GM06990 (cell line): ENCODE measurements at regions not wholly inside any gene's neighbourhood (a gene's known extent, or its start where the extent isn't known, plus 50 kb on each side); places are given as distances from the start of the nearest gene placed in this dataset.

ENCODE experiments used
- DNase-seq: peaks from one replicate; pipeline ENCODE4 v3.0.0-alpha.2; 2011; ENCODE audit not compliant: insufficient read length; ENCODE audit errors: extremely low read depth
- H3K27me3 ChIP-seq: replicated peaks from 2 replicates; pipeline ENCODE4 v1.6.0; 2011; ENCODE audit warnings: low read length; ENCODE audit not compliant: control insufficient read depth, insufficient read depth
- H3K36me3 ChIP-seq: 2 replicates; pipeline ENCODE4 v1.5.1; 2011; ENCODE audit warnings: low read length; ENCODE audit not compliant: control insufficient read depth, insufficient read depth
- H3K4me3 ChIP-seq: replicated peaks from 2 replicates; pipeline ENCODE4 v1.5.1; 2011; ENCODE audit warnings: low read depth, mild to moderate bottlenecking, control low read depth, low read length
- CTCF ChIP-seq: IDR thresholded peaks from 2 replicates; pipeline ENCODE4 v1.5.1; 2011; ENCODE audit warnings: low read length, control low read depth, mild to moderate bottlenecking, inconsistent platforms; ENCODE audit not compliant: insufficient read depth, poor library complexity, severe bottlenecking

DNA sequence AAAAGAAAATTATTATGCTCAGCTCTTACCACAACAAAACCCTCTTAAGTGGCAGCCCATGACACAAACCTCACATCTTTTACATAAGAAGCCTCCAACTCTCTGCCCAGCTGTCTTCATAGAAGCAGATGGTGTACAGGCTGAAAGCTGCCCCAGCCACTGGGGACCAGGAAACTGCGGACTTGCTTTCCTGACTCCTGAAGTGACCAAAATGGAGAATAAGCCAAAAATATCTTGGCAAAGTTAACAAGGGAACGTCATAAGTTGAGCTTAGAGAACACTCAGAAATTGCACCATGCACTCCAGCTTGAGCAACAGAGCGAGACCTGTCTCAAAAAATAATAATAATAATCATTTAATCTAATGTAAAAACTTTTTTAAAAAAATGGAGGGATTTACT, 160.3 kb upstream of the CDYL start:
- TF ChIP-seq CTCF: no peak
- H3K36me3 ChIP-seq: no peaks in the 10 kb centered on the region
- no peak overlapping the region for H3K4me3 ChIP-seq
- DNase-seq: no peak
- H3K27me3 ChIP-seq: no peaks in the 10 kb centered on the region; the same call in 1 of the 2 replicates

GRCh38 chr6:4615231-4615630, 161.0 kb upstream of the CDYL start:
- no peak for TF ChIP-seq CTCF
- no peaks in the 10 kb centered on the region; the same call in 1 of the 2 replicates for H3K27me3 ChIP-seq
- H3K4me3 ChIP-seq: no peak overlapping the region
- DNase-seq: no peak
- no peaks in the 10 kb centered on the region for H3K36me3 ChIP-seq

- TF ChIP-seq CTCF: no peak
- no peaks in the 10 kb centered on the region for H3K36me3 ChIP-seq
- DNase-seq: no peak
- H3K27me3 ChIP-seq: no peaks in the 10 kb centered on the region; the same call in 1 of the 2 replicates
- H3K4me3 ChIP-seq: no peak overlapping the region
These were observed 161.6 kb upstream of the CDYL start for GRCh38 chr6:4614637-4615036.

GRCh38 chr6:4613795-4614194, 162.4 kb upstream of the CDYL start:
- Histone ChIP-seq H3K36me3 (no peaks in the 10 kb centered on the region), H3K27me3 (no peaks in the 10 kb centered on the region; the same call in 1 of the 2 replicates), H3K4me3 (no peak overlapping the region)
- TF ChIP-seq CTCF: no peak
- no peak for DNase-seq

- no peak for DNase-seq
- Histone ChIP-seq H3K36me3 (no peaks in the 10 kb centered on the region), H3K4me3 (no peak overlapping the region), H3K27me3 (no peaks in the 10 kb centered on the region; the same call in 1 of the 2 replicates)
- TF ChIP-seq CTCF: no peak
These were observed 162.8 kb upstream of the CDYL start for GRCh38 chr6:4613381-4613780.

GRCh38 chr6:4612636-4613171, 163.5 kb upstream of the CDYL start:
- Histone ChIP-seq H3K4me3 (no peak overlapping the region), H3K27me3 (no peaks in the 10 kb centered on the region; the same call in 1 of the 2 replicates), H3K36me3 (no peaks in the 10 kb centered on the region)
- no peak for DNase-seq
- no peak for TF ChIP-seq CTCF
